Non-pigmented ciliary epithelial cell (primary cell): ENCODE measurements at regions not wholly inside any gene's neighbourhood (a gene's known extent, or its start where the extent isn't known, plus 50 kb on each side); places are given as distances from the start of the nearest gene placed in this dataset.
A peak's percentile ranks its signal among the peaks of the same experiment; 100 is the strongest.
"Not testable (repeated sequence)": the region's sequence is repeated elsewhere in the genome, so short reads cannot be mapped to it uniquely, and the experiment has no call there.

ENCODE experiments used
- DNase-seq: peaks from one replicate; pipeline ENCODE4 v3.0.0-alpha.2; 2010; ENCODE audit warnings: low read depth

DNA sequence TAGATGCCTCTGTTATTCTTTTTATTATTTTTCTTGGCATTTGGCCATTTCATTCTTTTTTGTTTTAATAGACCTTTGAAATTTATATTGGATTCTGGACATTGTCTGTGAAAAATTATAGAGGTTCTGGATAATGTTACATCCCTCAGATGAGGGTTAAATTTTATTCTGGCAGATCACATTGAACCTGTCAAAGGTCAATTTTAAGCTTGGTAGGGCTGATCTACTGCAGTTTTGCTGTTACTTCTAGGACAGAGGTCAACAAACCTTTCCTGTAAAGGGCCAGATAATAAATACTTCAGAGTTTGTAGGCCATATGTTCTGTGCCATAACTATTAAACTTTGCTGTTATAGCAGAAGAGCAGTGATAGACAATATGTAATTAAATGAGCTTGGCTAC, 318.9 kb upstream of the DPPA4 start:
- no peak for DNase-seq

DNA sequence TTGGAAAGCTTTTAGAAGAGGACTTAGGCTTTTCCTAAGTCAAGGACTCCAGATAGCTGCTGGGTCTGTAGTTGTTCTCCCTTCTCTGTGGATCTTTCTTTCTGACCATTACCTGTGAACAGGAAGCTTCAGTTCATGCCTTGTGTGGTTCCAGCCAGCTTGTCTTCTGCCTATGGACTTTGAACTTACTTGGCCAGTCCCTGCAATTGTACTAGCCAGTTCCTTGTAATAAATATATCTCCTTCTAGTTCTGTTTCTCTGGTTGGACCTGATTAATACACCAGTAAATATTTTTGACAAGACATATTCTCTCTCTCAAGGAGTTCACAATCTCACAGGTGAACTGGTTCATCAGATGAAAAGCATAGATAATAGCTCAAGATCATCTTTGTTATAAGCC, 341.3 kb upstream of the DPPA4 start:
- no peak for DNase-seq

DNA sequence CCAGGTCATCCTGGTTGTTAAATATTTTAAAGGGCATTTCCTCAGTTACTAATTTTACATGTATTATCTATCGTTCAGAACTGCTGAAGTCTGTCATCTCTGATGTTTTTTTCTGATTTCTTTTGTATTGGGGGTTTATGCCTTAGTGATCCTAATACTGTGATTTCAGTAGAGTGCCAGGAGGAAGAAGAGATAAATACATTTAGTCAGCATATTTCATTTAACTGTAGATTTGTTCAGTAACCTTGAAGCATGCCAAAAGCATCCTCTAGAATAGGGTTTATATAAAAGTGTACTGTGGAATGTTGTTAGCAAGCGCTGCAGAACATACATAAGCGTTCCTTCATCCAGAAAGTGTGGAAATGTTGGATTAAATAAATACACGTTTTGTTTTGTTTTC, 342.3 kb upstream of the DPPA4 start:
- DNase-seq = no peak

DNA sequence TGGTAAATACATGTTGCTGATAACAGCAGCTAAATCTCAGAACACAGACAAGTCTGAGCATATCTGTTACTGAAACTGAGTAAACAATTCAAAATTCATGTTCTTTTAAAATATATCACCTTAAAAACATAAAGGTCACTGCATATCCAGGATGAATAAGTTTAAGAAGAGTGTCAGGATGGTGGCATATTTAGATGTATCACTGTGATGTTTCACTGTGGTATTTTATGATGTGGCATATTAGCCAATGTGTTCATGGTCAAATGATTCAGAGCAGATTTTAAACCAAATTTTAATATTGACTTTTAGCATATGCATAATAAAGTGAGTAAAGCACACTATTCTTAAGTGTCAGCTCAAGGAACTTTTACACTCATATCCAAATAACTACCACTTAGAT, 346.4 kb upstream of the DPPA4 start:
- DNase-seq = no peak

DNA sequence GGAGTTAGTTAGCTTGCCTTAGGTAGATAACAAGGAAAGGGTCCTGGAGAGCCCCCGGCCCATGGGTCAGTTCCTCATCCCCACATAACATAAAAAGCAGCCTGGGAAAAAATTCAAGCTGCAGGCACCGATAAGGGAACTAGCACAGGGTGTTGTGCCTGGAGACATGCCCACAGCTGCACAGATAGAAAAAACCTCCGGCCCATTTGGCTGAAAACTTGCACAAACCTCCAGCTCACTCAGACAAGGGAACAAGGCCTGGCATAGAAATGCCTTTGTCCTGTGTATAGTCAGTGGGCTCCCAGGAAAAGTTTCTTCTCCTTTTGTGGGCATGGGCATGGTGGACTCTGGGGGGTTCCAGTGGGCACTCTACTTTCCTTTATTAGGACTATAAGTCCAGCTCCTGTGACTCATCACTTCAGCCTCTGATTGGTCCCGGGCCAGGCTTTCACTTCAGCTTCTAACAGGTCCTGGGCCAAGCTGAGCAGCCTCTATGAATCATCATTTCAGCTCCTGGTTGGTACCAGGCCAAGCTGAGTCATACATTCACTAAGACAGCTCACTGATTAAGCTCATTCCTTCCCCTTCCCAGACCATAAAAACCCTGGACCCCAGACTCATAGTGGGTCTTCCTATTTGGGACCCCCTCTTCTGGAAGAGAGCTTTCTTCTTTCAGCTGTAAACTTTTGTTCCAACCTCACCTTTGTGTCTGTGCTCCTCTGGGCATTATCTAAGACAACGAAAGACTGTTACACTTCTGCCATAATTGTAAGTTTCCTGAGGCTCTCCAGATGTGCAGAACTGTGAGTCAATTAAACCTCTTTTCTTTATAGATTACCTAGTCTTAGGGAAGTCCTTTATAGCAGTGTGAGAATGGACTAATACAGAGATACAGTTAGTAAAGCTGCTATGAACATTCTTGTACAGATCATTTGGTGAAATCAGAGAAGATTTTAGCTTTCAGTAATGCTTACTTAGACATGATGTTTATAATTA, 348.0 kb upstream of the DPPA4 start:
- DNase-seq = peak; percentile 99

DNA sequence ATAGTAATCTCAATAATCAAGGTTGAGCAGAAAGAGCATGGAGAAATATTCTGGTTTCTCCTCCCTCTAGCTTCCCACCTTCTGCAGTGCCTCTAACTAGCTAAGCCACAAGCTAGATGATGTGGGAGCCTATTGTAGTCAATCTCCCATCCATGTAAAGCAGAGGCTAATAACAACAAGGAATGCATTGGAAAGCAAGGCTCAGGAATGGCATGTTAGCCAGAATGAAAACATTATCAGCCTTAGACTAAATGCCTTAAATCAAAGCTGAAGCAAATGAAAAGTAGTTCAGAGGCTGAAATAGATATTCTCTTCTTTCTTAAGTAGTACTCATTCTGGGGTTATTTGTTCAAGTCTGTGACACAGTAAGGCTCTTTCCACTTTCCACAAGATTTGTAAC, 350.3 kb upstream of the DPPA4 start:
- no peak for DNase-seq

DNA sequence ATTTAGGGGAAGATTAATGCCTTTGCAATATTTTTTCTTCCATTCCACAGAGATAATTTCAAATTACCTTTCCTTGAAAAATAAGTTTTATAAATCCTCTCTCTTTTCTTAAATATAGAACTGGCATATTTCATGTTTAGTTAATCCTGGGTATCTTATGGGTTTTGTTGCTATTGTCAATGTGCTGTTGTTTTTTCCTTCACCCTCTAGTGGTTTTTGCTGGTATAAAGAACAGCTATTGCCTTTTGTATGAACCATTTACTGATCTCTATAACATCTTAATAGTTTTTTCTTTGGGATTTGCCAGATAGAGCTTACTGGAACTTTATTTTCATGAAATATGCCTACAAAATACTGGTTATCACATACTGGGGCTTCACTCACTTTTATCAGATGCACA, 359.6 kb upstream of the DPPA4 start:
- DNase-seq = no peak

GRCh38 chr3:109702252-109702651, 364.9 kb upstream of the DPPA4 start:
- DNase-seq = peak; percentile 79

DNA sequence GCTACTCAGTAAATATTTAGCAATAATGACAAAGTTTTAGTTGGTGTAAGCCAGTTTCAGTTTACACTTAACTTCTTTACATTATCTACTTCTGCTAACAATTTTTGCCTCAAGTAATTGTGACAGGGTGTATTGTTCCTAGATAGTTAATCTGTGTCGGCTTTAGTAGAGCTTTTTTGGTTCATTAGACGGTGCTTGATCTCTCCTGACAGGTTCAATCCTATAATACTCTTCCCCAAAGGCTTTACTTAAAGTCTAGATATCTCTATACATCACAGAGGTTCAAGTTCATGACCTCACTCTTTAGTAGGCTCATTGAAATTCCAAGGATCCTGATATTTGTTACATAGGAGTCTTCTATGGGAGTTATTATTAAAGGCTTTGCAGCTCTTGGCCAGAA, 365.6 kb upstream of the DPPA4 start:
- DNase-seq = no peak

DNA sequence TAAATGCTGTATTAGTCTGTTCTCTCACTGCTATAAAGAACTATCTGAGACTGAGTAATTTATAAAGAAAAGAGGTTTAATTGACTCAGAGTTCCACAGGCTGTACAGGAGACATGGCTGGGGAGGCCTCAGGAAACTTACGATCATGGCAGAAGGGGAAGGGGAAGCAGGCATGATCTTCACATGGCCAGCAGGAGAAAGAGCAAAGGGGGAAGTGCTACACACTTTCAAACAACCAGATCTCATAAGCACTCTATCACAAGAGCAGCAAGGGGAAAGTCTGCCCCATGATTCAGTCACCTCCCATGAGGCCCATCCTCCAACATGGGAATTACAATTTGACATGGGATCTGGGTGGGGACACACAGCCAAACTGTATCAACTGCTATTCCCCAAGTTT, 367.8 kb upstream of the DPPA4 start:
- DNase-seq = not testable (repeated sequence)

GRCh38 chr3:109707617-109708016, 370.3 kb upstream of the DPPA4 start:
- DNase-seq = no peak

DNA sequence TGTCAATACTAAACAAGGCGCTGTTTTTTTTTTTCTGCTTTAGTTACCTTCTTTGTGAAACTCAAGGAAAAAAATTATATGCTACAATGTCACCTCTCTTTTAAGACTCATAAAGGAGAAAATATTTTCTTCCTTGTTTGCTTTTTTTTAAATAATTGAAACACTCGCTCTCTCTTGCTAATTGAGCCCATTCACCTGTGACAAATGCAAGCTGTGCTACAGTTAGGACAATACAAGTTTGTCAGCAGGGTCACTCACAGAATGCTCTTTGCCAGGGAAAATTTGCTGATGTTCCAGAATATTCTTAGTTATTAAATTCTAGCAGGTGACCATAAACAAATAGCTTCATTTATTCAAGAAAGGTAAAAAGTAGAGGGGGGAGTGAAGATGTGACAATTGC, 375.9 kb upstream of the DPPA4 start:
- no peak for DNase-seq

DNA sequence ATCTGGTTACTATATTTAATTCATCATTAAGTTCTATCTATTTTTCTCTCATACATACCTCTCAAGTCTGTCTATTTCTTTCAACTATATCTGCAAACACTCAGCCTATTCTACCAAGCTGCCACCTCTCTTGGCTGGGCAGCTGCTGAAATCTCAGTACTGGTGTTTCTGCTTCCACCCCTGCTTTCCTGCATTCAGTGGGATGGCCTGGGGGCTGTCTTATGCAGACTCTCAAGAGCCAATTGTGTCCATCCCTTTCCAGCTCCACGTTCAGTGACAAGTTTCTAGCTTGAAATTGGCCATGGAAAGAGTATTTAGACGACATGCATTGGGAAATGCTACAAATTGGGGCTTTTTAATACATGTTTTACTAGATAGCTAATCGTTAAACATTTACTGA, 378.4 kb upstream of the DPPA4 start:
- no peak for DNase-seq

GRCh38 chr3:109718850-109719249, 381.5 kb upstream of the DPPA4 start:
- no peak for DNase-seq

- DNase-seq = no peak
Observed at GRCh38 chr3:109728861-109729494, 391.6 kb upstream of the DPPA4 start.

GRCh38 chr3:109731639-109732473, 394.5 kb upstream of the DPPA4 start:
- DNase-seq = peak; percentile 45

DNA sequence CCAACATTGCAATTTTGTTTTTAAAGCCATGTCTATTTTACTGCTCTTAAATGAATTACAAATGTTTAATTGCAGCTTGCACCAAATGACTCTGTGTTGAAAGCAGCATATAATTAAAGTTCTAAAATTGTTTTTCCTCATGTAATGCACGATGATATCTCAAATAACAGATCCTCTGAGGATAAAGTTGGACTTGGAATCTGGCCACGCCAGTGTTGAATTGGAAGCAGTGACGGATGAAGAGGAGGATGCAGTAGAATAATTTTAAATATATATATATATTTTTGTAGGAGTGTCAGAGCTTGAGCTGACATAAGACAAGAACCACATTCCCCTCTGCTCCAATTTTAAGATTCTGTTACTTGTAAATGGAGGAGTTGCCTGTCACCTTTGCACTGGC, 406.6 kb upstream of the DPPA4 start:
- DNase-seq = no peak

DNA sequence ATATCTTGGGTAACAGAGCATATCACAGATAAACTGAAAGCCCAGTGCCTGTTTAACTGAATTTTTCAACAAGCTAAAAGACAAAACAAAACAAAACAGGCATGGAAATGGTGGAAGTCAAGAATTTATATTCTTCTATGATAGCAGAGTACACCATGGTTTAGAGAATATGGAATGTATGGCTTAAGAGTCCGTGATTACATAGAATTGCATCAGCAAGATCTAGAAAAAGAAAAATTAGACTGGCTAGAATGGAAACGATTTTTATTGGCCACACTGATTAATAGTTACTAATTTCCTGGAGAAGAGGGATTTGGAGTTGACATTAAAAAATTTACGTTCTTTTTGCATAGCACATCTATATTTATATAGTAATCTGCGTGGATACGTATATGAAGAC, 435.2 kb upstream of the DPPA4 start:
- no peak for DNase-seq

- DNase-seq = no peak
Observed at GRCh38 chr3:109774108-109774507, 436.8 kb upstream of the DPPA4 start.

- no peak for DNase-seq
Observed at GRCh38 chr3:109784285-109784684, 446.9 kb upstream of the DPPA4 start.

- no peak for DNase-seq
Observed at GRCh38 chr3:109784852-109785631, 447.7 kb upstream of the DPPA4 start.

DNA sequence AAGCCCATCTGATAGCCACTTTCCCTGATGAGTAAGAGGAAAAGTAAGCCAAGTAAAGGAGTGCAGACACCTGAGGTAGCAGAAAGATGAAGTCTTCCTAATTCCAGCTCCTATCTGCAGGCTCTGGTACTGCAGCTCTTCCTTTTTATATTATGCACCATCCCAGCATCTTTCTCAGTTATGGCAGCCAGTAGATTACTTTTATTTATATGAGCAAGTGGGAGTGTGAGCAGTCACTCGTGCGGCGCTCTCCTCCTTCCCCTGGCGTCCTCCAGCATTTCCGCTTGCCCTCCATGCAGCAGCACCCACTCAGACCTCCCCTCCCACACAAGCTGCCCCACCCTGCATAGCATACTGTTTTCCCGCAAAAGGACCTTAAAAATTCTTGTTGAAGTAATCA, 465.9 kb upstream of the DPPA4 start:
- DNase-seq = no peak
